ENCODE measurements at regions not wholly inside any gene's neighbourhood (a gene's known extent, or its start where the extent isn't known, plus 50 kb on each side); places are given as distances from the start of the nearest gene placed in this dataset.

- POLR2A ChIA-PET: no interaction called here
- CTCF ChIA-PET: interaction anchor here (1.0 kb wide), 1 partner anchor 56 kb away, joined by 3 read pairs; no protein-coding TSS in a partner anchor
- no peak overlapping the region for H3K4me3 ChIP-seq (ENCODE audit: low read depth, low read length)
Observed at GRCh38 chr6:16056263-16056870, 72.5 kb upstream of the MYLIP start.

GRCh38 chr6:16055852-16056251, 73.0 kb upstream of the MYLIP start:
- Histone ChIP-seq H3K4me3 (ENCODE audit: low read depth, low read length) (no peak overlapping the region), H3K9me3 (ENCODE audit: control insufficient read depth, insufficient read depth, low read depth, low read length) (no peaks in the 10 kb centered on the region), H3K27ac (ENCODE audit: extremely low read depth, low read depth, low read length) (no peak overlapping the region), H3K4me1 (ENCODE audit: control insufficient read depth, insufficient read depth, low read length) (peaks cover 5% of the 10 kb centered on the region), H3K36me3 (ENCODE audit: control insufficient read depth in 2 of 2, insufficient read depth in 1 of 2, low read length in 2 of 2) (no peaks in the 10 kb centered on the region)
- CTCF ChIA-PET: interaction anchor here (0.6 kb wide), 1 partner anchor 1260 kb away, joined by 3 read pairs; no protein-coding TSS in a partner anchor
- TF ChIP-seq HOXC10 (CRISPR knock-in tag; IDR thresholded peaks at IDR 0.05) (no peak), ZNF311 (tag by site-specific recombination; IDR thresholded peaks at IDR 0.05; ENCODE audit: borderline replicate concordance) (no peak), CTCF (tag by site-specific recombination; IDR thresholded peaks at IDR 0.05) (no peak), ZNF677 (tag by site-specific recombination; IDR thresholded peaks at IDR 0.05) (no peak), ZNF843 (tag by site-specific recombination; IDR thresholded peaks at IDR 0.05) (no peak), INSM2 (tag by site-specific recombination; IDR thresholded peaks at IDR 0.05) (no peak), ZNF175 (tag by site-specific recombination; IDR thresholded peaks at IDR 0.05) (no peak), ZSCAN4 (tag by site-specific recombination; IDR thresholded peaks at IDR 0.05) (no peak), ZNF654 (tag by site-specific recombination; IDR thresholded peaks at IDR 0.05; ENCODE audit: low read depth) (no peak)
- POLR2A ChIA-PET: no interaction called here

More at GRCh38 chr6:16056263-16056870, 72.5 kb upstream of the MYLIP start:
- no peaks in the 10 kb centered on the region for H3K36me3 ChIP-seq (ENCODE audit: control insufficient read depth in 2 of 2, insufficient read depth in 1 of 2, low read length in 2 of 2)
- H3K27ac ChIP-seq (ENCODE audit: extremely low read depth, low read depth, low read length): no peak overlapping the region
- H3K4me1 ChIP-seq (ENCODE audit: control insufficient read depth, insufficient read depth, low read length): peaks cover 5% of the 10 kb centered on the region
- H3K9me3 ChIP-seq (ENCODE audit: control insufficient read depth, insufficient read depth, low read depth, low read length): no peaks in the 10 kb centered on the region
- no peak for TF ChIP-seq ZNF175 (tag by site-specific recombination; IDR thresholded peaks at IDR 0.05)
- TF ChIP-seq ZNF223 (tag by site-specific recombination; IDR thresholded peaks at IDR 0.05): no peak
- no peak for TF ChIP-seq WT1 (tag by site-specific recombination; IDR thresholded peaks at IDR 0.05)
- TF ChIP-seq ZSCAN30 (tag by site-specific recombination; IDR thresholded peaks at IDR 0.05): no peak
- TF ChIP-seq KLF16 (tag by site-specific recombination; IDR thresholded peaks at IDR 0.05): no peak
- no peak for TF ChIP-seq ZBTB8A (tag by site-specific recombination; IDR thresholded peaks at IDR 0.05)
- no peak for TF ChIP-seq ZNF600 (tag by site-specific recombination; IDR thresholded peaks at IDR 0.05)

GRCh38 chr6:16049168-16049567, 79.7 kb upstream of the MYLIP start:
- H3K4me1 ChIP-seq (ENCODE audit: control insufficient read depth, insufficient read depth, low read length): no peaks in the 10 kb centered on the region
- no peaks in the 10 kb centered on the region for H3K36me3 ChIP-seq (ENCODE audit: control insufficient read depth in 2 of 2, insufficient read depth in 1 of 2, low read length in 2 of 2)
- ChIA-PET CTCF (no interaction called here), POLR2A (no interaction called here)
- H3K4me3 ChIP-seq (ENCODE audit: low read depth, low read length): no peak overlapping the region
- no peak overlapping the region for H3K27ac ChIP-seq (ENCODE audit: extremely low read depth, low read depth, low read length)
- H3K9me3 ChIP-seq (ENCODE audit: control insufficient read depth, insufficient read depth, low read depth, low read length): no peaks in the 10 kb centered on the region
- no peak for TF ChIP-seq TSHZ1 (tag by site-specific recombination; IDR thresholded peaks at IDR 0.05; ENCODE audit: borderline replicate concordance)
- TF ChIP-seq ZNF174 (tag by site-specific recombination; IDR thresholded peaks at IDR 0.05): no peak
- no peak for TF ChIP-seq ZNF549 (tag by site-specific recombination; IDR thresholded peaks at IDR 0.05)
- no peak for TF ChIP-seq OSR2 (tag by site-specific recombination; IDR thresholded peaks at IDR 0.05)
- TF ChIP-seq ZEB2 (tag by site-specific recombination; IDR thresholded peaks at IDR 0.05): no peak
- TF ChIP-seq ZBTB17 (tag by site-specific recombination; IDR thresholded peaks at IDR 0.05): no peak
- no peak for TF ChIP-seq ZNF433 (tag by site-specific recombination; IDR thresholded peaks at IDR 0.05; ENCODE audit: low read depth)
- TF ChIP-seq ZNF239 (tag by site-specific recombination; IDR thresholded peaks at IDR 0.05): no peak
- no peak for TF ChIP-seq ZNF335 (tag by site-specific recombination; conservative IDR thresholded peaks at IDR 0.05)
- TF ChIP-seq HOXD13 (CRISPR knock-in tag; IDR thresholded peaks at IDR 0.05; ENCODE audit: borderline replicate concordance): no peak
- no peak for TF ChIP-seq ZFP41 (tag by site-specific recombination; IDR thresholded peaks at IDR 0.05; ENCODE audit: borderline replicate concordance)
